Tibial artery (tissue), 4 donors: ENCODE measurements at regions not wholly inside any gene's neighbourhood (a gene's known extent, or its start where the extent isn't known, plus 50 kb on each side); places are given as distances from the start of the nearest gene placed in this dataset.

ENCODE experiments used
- DNase-seq, 2 donors: peaks; one replicate each; pipeline ENCODE4 v3.0.0-alpha.2; 2019
- H3K27ac ChIP-seq, 2 donors: fragments of 200-600 bp; sonication (generic) in 1 of 2; 1 replicate in 1 of 2; 2 replicates in 1 of 2; pipeline ENCODE4 v1.5.1; 2018 to 2019; ENCODE audit warnings: mild to moderate bottlenecking in 1 of 2
- H3K27me3 ChIP-seq, 2 donors: fragments of 200-600 bp; sonication (generic) in 1 of 2; one replicate each; pipeline versions ENCODE4 v1.5.1 to v1.6.0; 2016 to 2019
- H3K36me3 ChIP-seq, 3 donors: fragments of 200-600 bp; sonication (generic) in 2 of 3; one replicate each; pipeline ENCODE4 v1.5.1; 2016 to 2019; ENCODE audit warnings: mild to moderate bottlenecking in 2 of 3
- H3K4me1 ChIP-seq, 4 donors: fragments of 200-600 bp; sonication (generic) in 2 of 4; 1 replicate in 3 of 4; 2 replicates in 1 of 4; pipeline ENCODE4 v1.5.1; 2016 to 2019
- H3K4me3 ChIP-seq, 2 donors: fragments of 200-600 bp; sonication (generic) in 1 of 2; 1 replicate in 1 of 2; 2 replicates in 1 of 2; pipeline ENCODE4 v1.5.1; 2018 to 2019; ENCODE audit warnings: mild to moderate bottlenecking in 2 of 2
- H3K9me3 ChIP-seq, 3 donors: fragments of 200-600 bp; sonication (generic) in 1 of 3; one replicate each; pipeline ENCODE4 v1.5.1; 2016 to 2019
- intact Hi-C: fragments of 100-400 bp; cut with DNase I; formaldehyde crosslinking; loops from one replicate; pipeline ENCODE4 v1.15.0; 2023; ENCODE audit warnings: low total_unique reads
- TF ChIP-seq, protein P1 (sequence below), 2 experiments: fragments of 200-600 bp in 1 of 2; fragments of 450-650 bp in 1 of 2; IDR thresholded peaks; one replicate each; pipeline ENCODE4 v1.5.1; 2017 to 2019; ENCODE audit warnings: antibody characterized with exemption in 2 of 2, mild to moderate bottlenecking in 1 of 2, moderate library complexity in 1 of 2

DNA sequence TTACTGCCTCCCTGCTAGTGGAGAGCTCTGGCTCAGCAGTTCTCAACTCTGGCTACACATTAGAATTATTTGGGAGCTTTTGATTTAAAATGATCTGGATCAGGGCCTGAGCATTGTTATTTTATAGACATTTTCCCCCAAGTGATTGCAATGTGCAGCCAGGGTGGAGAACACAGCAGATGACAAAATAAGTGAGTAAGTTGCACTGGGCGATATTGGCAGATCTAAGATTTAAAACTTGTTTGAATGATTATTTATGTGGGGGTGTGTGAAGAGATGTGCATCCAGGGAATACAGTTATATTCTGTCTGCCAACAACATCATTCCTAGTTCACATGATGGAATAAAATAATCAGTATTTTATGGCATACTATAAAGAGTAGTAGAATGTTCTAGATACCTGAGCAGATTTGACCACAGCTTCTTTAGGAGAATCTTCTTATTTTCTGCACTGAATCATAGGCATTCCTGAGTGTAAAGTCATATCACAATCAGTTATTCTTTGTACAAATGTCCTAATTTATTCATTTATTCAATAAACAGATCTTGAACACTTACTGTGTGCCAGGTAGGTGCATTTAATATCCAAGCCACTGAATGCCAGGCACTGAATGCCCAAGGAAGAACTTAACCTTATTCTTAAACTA is 123.9 kb downstream of the UCHL1 start:
- no peaks in the 10 kb centered on the region for H3K36me3 ChIP-seq
- intact Hi-C loops: no loop called here
- H3K27ac ChIP-seq: no peak overlapping the region
- DNase-seq: no peak
- TF ChIP-seq, protein P1, sequence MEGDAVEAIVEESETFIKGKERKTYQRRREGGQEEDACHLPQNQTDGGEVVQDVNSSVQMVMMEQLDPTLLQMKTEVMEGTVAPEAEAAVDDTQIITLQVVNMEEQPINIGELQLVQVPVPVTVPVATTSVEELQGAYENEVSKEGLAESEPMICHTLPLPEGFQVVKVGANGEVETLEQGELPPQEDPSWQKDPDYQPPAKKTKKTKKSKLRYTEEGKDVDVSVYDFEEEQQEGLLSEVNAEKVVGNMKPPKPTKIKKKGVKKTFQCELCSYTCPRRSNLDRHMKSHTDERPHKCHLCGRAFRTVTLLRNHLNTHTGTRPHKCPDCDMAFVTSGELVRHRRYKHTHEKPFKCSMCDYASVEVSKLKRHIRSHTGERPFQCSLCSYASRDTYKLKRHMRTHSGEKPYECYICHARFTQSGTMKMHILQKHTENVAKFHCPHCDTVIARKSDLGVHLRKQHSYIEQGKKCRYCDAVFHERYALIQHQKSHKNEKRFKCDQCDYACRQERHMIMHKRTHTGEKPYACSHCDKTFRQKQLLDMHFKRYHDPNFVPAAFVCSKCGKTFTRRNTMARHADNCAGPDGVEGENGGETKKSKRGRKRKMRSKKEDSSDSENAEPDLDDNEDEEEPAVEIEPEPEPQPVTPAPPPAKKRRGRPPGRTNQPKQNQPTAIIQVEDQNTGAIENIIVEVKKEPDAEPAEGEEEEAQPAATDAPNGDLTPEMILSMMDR (IDR thresholded peaks at IDR 0.05): no peak
- H3K4me3 ChIP-seq: no peak overlapping the region
- H3K4me1 ChIP-seq: peaks cover 0 to 86% (median 21%) of the 10 kb centered on the region in 4 donors
- no peaks in the 10 kb centered on the region for H3K9me3 ChIP-seq
- no peaks in the 10 kb centered on the region for H3K27me3 ChIP-seq

- H3K27me3 ChIP-seq: no peaks in the 10 kb centered on the region
- no peak overlapping the region for H3K4me3 ChIP-seq
- TF ChIP-seq, protein P1 (IDR thresholded peaks at IDR 0.05): no peak
- DNase-seq: no peak
- H3K27ac ChIP-seq: no peak overlapping the region
- H3K9me3 ChIP-seq: no peaks in the 10 kb centered on the region
- peaks cover 0 to 86% (median 15%) of the 10 kb centered on the region in 4 donors for H3K4me1 ChIP-seq
- intact Hi-C loops: no loop called here
- H3K36me3 ChIP-seq: no peaks in the 10 kb centered on the region
Measured at GRCh38 chr4:41381384-41381783, 124.7 kb downstream of the UCHL1 start.

- intact Hi-C loops: no loop called here
- Histone ChIP-seq H3K27me3 (no peaks in the 10 kb centered on the region), H3K27ac (no peak overlapping the region), H3K36me3 (no peaks in the 10 kb centered on the region), H3K4me1 (peaks cover 0 to 63% (median 14%) of the 10 kb centered on the region in 4 donors), H3K4me3 (no peak overlapping the region), H3K9me3 (no peaks in the 10 kb centered on the region)
- TF ChIP-seq, protein P1 (IDR thresholded peaks at IDR 0.05): no peak
- peak; percentile 78 for DNase-seq
Measured at GRCh38 chr4:41384992-41385391, 128.3 kb downstream of the UCHL1 start.

GRCh38 chr4:41385481-41385880 is 128.8 kb downstream of the UCHL1 start:
- peaks cover 0 to 58% (median 14%) of the 10 kb centered on the region in 4 donors for H3K4me1 ChIP-seq
- no peaks in the 10 kb centered on the region for H3K36me3 ChIP-seq
- intact Hi-C loops: no loop called here
- no peak for DNase-seq
- H3K9me3 ChIP-seq: no peaks in the 10 kb centered on the region
- H3K27me3 ChIP-seq: no peaks in the 10 kb centered on the region
- TF ChIP-seq, protein P1 (IDR thresholded peaks at IDR 0.05): no peak
- no peak overlapping the region for H3K27ac ChIP-seq
- H3K4me3 ChIP-seq: no peak overlapping the region

GRCh38 chr4:41388080-41388479 is 131.4 kb downstream of the UCHL1 start:
- H3K9me3 ChIP-seq: no peaks in the 10 kb centered on the region
- H3K4me1 ChIP-seq: peaks cover 0 to 44% (median 5%) of the 10 kb centered on the region in 4 donors
- H3K27ac ChIP-seq: no peak overlapping the region
- TF ChIP-seq, protein P1 (IDR thresholded peaks at IDR 0.05): no peak
- H3K4me3 ChIP-seq: no peak overlapping the region
- DNase-seq: no peak
- no peaks in the 10 kb centered on the region for H3K36me3 ChIP-seq
- no peaks in the 10 kb centered on the region for H3K27me3 ChIP-seq
- intact Hi-C loops: no loop called here
